ENCODE measurements at regions not wholly inside any gene's neighbourhood (a gene's known extent, or its start where the extent isn't known, plus 50 kb on each side); places are given as distances from the start of the nearest gene placed in this dataset.

- H3K4me3 ChIP-seq (replicated peaks in 1 of 3; ENCODE audit: insufficient read depth in 1 of 3, low read depth in 2 of 3, low read length in 3 of 3) = no peak overlapping the region
- H3K9ac ChIP-seq (ENCODE audit: insufficient read depth, low read depth, low read length) = no peak overlapping the region
- no peaks in the 10 kb centered on the region for H3K79me2 ChIP-seq (ENCODE audit: insufficient read depth, low read length)
- BruUV-seq (replicated peaks) = no TSS peak
- CTCF ChIA-PET (ENCODE audit: low intra/inter-chr PET ratio, low total read pairs) = no interaction called here
- no peaks in the 10 kb centered on the region for H3K4me1 ChIP-seq (ENCODE audit: insufficient read depth, low read length)
- in situ Hi-C loops (cut with HindIII; ENCODE audit: extremely low pct_ligation_motif_present, low pct_unique_long_range_greater_than_20kb) = no loop called here
- 3% methylated on average over 3 of the region's 3 CpGs for WGBS (ENCODE audit: low lambda C conversion rate)
- no peaks in the 10 kb centered on the region for H3K27me3 ChIP-seq (ENCODE audit: control insufficient read depth in 1 of 2, insufficient read depth in 2 of 2, low read length in 2 of 2)
- FAIRE-seq = no peak
- no peak for DNase-seq (ENCODE audit: low spot score)
- intact Hi-C loops (cut with micrococcal nuclease; ENCODE audit: unreplicated experiment) = no loop called here
- H2AFZ ChIP-seq (ENCODE audit: low read length) = no peak overlapping the region
- TF ChIP-seq HNF4A (CRISPR knock-in tag; IDR thresholded peaks at IDR 0.05) = no peak
- no peak for TF ChIP-seq ZNF253 (CRISPR knock-in tag; IDR thresholded peaks at IDR 0.05; ENCODE audit: borderline replicate concordance)
- no peak for TF ChIP-seq AFF4 (CRISPR knock-in tag; IDR thresholded peaks at IDR 0.05)
- no peak for TF ChIP-seq ZNF24 (IDR thresholded peaks at IDR 0.05)
- no peak for TF ChIP-seq ZNF362 (CRISPR knock-in tag; IDR thresholded peaks at IDR 0.05; ENCODE audit: borderline replicate concordance)
- TF ChIP-seq KLF15 (CRISPR knock-in tag; IDR thresholded peaks at IDR 0.05; ENCODE audit: borderline replicate concordance) = no peak
- TF ChIP-seq ZNF318 (CRISPR knock-in tag; IDR thresholded peaks at IDR 0.05) = no peak
- TF ChIP-seq SMC3 (IDR thresholded peaks at IDR 0.05; ENCODE audit: low read length) = no peak
- no peak for ATAC-seq
- POLR2A ChIA-PET = no interaction called here
- no peaks in the 10 kb centered on the region for H4K20me1 ChIP-seq (ENCODE audit: insufficient read depth, low read length)
- H3K36me3 ChIP-seq (replicated peaks in 1 of 2; ENCODE audit: control insufficient read depth in 1 of 2, insufficient read depth in 2 of 2, low read length in 2 of 2) = no peaks in the 10 kb centered on the region
- H3K27ac ChIP-seq (ENCODE audit: extremely low read length, insufficient read depth, low read length) = no peak overlapping the region
- H3K4me2 ChIP-seq (ENCODE audit: low read depth, low read length) = no peak overlapping the region
- 0 out of 2 replicates have a peak, but pooled peaks cover 3% of the 10 kb centered on the region for H3K9me3 ChIP-seq (ENCODE audit: low read length)
Observed at GRCh38 chr3:77773084-77773483, 733.2 kb downstream of the ROBO2 start.
